Loucy (cell line): ENCODE measurements at regions not wholly inside any gene's neighbourhood (a gene's known extent, or its start where the extent isn't known, plus 50 kb on each side); places are given as distances from the start of the nearest gene placed in this dataset.

Source experiments
- EZH2phosphoT487 ChIP-seq: fragments of 200-600 bp; IDR thresholded peaks from 2 replicates; pipeline ENCODE4 v1.6.1; 2018; ENCODE audit warnings: antibody characterized with exemption, mild to moderate bottlenecking, moderate library complexity, borderline replicate concordance
- TF ChIP-seq, protein P1 (sequence below): fragments of 200-600 bp; sonication (generic); conservative IDR thresholded peaks from 2 replicates; pipeline ENCODE4 v1.5.1; 2014; ENCODE audit warnings: mild to moderate bottlenecking, antibody characterized with exemption, low read length

DNA sequence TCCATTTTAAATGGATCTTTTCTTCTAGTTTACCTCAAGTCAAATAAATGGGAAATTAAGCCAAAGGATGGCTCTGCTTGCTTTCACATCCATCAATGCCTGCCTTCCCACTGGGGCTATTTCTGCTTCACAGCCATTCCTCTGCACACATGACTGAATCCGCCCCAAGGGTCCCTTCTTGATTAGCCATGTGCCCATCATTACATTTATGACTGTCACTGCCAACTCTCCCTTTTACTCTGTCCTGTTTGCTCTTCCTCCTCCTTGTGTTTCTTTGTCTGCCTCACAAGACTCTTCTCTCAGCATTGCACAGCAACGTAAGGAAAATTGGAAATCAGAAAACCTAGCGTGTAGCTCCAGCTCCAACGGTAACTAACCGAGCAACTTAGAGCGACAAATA lies 410.2 kb downstream of the TBC1D4 start:
- TF ChIP-seq, protein P1, sequence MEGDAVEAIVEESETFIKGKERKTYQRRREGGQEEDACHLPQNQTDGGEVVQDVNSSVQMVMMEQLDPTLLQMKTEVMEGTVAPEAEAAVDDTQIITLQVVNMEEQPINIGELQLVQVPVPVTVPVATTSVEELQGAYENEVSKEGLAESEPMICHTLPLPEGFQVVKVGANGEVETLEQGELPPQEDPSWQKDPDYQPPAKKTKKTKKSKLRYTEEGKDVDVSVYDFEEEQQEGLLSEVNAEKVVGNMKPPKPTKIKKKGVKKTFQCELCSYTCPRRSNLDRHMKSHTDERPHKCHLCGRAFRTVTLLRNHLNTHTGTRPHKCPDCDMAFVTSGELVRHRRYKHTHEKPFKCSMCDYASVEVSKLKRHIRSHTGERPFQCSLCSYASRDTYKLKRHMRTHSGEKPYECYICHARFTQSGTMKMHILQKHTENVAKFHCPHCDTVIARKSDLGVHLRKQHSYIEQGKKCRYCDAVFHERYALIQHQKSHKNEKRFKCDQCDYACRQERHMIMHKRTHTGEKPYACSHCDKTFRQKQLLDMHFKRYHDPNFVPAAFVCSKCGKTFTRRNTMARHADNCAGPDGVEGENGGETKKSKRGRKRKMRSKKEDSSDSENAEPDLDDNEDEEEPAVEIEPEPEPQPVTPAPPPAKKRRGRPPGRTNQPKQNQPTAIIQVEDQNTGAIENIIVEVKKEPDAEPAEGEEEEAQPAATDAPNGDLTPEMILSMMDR = no peak
- TF ChIP-seq EZH2phosphoT487 = no peak
